HL-60 (cell line): ENCODE measurements at regions not wholly inside any gene's neighbourhood (a gene's known extent, or its start where the extent isn't known, plus 50 kb on each side); places are given as distances from the start of the nearest gene placed in this dataset.

ENCODE experiments used
- GABPA ChIP-seq: IDR thresholded peaks from 2 replicates; pipeline ENCODE4 v1.6.1; 2012; ENCODE audit warnings: low read depth
- POLR2AphosphoS5 ChIP-seq: IDR thresholded peaks from 2 replicates; pipeline ENCODE4 v1.6.1; 2012; ENCODE audit warnings: low read depth
- TF ChIP-seq, protein P1 (sequence below): IDR thresholded peaks from one replicate; pipeline ENCODE4 v1.5.1; 2011; ENCODE audit warnings: low read length, control low read depth, inconsistent platforms; ENCODE audit not compliant: insufficient read depth

GRCh38 chr7:116159711-116160110, 50.6 kb upstream of the TES start:
- TF ChIP-seq, protein P1, sequence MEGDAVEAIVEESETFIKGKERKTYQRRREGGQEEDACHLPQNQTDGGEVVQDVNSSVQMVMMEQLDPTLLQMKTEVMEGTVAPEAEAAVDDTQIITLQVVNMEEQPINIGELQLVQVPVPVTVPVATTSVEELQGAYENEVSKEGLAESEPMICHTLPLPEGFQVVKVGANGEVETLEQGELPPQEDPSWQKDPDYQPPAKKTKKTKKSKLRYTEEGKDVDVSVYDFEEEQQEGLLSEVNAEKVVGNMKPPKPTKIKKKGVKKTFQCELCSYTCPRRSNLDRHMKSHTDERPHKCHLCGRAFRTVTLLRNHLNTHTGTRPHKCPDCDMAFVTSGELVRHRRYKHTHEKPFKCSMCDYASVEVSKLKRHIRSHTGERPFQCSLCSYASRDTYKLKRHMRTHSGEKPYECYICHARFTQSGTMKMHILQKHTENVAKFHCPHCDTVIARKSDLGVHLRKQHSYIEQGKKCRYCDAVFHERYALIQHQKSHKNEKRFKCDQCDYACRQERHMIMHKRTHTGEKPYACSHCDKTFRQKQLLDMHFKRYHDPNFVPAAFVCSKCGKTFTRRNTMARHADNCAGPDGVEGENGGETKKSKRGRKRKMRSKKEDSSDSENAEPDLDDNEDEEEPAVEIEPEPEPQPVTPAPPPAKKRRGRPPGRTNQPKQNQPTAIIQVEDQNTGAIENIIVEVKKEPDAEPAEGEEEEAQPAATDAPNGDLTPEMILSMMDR, result no peak
- TF ChIP-seq GABPA (no peak), POLR2AphosphoS5 (no peak)
